GM21526 (cell line): ENCODE measurements at regions not wholly inside any gene's neighbourhood (a gene's known extent, or its start where the extent isn't known, plus 50 kb on each side); places are given as distances from the start of the nearest gene placed in this dataset.

Source experiments
- ATAC-seq: cut with Tn5 transposase; IDR thresholded peaks from one replicate; pipeline ENCODE4 v1.9.1; 2021; ENCODE audit warnings: moderate library complexity; ENCODE audit not compliant: unreplicated experiment, low FRiP score

DNA sequence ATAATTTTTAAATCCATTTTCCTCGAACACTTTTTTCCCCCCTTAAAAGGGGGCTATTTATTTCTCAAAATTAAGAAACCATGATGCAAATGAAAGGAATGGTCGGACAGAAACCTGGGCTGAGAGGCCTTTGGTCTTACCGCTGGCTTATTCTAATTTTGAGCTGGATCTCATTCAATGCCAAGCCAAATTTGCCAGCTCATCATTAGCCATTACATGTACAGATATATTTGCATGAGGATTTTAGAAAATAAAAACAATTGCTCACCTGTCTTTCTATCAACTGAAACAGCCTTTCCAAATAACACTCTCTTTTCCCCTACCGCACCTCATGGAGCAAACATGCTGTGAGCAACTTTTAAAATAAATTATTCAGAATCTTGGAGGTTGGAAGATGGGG is 219.5 kb upstream of the DTNBP1 start:
- ATAC-seq, result no peak

DNA sequence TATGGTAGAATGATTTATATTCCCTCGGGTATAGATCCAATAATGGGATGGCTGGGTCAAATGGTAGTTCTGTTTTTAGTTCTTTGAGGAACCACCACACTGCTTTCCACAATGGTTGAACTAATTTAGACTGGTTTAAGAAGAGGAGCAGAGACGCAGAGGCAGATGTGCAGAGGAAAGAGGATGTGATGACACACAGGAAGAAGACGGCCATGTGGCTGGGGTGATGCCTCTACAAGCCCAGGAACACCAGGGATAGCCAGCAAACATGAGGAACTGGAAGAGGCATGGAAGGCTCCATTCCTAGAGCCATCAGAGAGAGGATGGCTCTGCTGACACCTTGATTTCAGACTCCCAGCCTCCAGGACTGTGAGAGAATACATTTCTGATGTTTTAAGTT is 218.3 kb upstream of the DTNBP1 start:
- no peak for ATAC-seq

DNA sequence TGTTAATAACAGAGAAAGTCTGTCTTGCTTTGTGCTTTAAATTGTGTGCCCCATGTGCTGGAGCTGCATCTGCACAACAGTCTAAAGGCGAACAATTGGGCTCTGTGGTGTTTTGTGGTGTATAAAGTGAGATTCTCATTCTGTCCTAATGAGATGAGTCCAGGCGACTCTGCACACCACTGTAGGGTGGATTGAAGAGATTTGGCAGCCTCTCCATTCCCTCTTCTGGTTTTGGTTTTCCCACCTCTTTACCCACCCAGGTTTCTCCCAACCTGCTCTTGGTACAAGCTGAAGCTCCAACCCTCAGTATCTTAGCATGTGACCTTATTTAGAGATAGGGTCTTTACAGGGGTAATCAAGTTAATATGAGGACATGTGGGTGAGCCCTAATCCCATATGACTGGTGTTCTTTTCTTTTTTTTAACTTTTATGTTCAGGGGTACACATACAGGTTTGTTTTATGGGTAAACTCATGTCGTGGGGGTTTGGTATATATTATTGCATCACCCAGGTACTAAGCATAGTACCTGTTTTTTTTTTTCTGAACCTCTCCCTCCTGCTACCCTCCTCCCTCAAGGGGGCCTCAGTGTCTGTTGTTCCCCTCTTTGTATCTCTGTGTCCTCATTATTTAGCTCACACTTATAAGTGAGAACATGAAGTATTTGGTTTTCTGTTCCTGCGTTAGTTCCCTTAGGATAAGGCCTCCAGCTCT is 217.6 kb upstream of the DTNBP1 start:
- ATAC-seq, result no peak

DNA sequence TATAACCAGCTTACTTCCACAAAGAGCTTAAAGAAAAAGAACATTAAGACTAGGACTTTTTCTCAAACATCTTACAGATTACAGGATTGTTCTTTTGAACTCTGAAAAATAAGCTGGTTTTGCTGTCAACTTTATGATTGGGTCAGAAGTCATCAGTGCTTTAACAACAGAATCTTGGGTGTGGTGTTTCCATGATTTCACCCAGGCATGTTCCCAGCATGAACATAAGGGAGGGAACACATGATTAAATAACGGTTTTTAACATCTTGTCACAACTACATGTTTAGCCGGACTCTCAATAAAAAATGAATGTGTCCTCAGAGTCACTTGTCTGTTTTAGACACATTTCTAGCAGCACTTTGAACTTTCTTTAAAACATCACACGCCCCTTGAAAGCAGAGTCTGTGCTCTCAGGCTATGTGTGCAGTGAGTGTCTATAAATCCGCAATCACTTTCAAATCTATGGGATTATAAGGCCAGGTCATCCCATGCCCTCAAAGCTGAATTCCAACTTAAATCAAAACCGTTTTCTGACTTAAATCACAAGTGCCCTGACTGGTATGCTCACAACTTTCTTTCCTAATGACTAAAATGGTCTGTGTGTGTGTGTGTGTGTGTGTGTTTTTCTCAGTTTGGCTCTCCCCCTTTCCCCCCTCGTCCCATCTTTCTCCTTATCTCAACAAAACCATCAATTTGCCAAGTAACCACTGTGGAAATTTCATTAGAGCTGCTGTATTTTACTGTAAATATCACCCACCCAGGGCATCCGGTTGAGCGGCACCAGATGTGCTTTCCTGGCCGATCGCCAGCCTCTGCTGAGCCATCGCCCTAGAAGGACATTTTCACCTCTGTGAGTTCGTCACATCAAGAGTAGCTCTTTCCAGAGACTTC is 216.8 kb upstream of the DTNBP1 start:
- peak; percentile 69 for ATAC-seq

DNA sequence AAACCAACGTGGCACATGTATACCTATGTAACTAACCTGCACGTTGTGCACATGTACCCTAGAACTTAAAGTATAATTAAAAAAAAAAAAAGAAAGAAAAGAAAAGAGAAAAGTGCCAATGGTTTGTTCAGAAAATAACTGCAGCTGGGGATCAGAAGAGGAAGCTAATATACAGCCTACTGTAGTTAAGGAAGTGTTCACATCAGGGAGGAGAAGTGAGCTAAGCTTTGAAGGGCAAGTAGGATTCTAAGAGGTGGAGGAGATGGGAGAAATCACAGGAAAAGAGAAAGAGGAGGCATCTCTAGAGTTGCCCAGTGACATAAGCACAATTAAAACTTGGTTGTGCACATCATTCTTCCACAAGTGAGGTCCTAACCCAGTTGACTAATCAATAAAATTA is 214.4 kb upstream of the DTNBP1 start:
- no peak for ATAC-seq

DNA sequence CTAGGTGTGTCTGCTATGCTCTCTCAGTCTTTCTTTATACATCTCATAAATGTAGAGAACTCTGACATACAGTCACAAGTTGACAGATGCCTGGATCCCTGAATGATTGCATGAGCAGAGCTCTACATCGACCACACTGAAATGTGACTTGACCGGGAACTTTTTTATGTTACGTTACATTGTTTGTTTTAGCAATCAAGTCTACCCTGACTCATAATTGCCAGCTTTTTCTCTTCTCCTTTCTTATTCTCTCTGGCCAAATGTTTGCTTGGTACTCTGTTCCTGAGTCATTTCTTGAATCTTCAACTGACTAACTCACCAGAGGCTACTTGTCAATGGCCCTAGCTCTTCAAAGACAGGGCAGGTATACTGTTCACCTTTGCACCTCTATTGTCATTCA is 213.6 kb upstream of the DTNBP1 start:
- ATAC-seq, result no peak

DNA sequence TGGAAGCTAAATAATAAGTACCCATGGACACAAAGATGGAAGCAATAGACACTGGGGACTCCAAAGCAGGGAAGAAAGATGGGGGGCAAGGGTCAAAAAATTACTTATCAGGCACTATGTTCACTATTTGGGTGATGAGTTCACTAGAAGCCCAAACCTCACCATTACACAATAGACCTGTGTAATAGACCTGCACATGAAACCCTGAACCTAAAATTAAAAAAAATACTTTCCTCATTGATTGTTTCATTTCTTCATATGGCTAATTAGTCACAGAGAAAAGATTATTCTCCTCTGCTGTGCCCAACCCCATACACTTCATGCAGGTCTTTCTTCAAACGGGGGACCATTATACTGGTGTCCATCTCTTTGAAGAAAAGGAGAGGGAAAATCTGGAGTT is 213.0 kb upstream of the DTNBP1 start:
- ATAC-seq, result no peak

DNA sequence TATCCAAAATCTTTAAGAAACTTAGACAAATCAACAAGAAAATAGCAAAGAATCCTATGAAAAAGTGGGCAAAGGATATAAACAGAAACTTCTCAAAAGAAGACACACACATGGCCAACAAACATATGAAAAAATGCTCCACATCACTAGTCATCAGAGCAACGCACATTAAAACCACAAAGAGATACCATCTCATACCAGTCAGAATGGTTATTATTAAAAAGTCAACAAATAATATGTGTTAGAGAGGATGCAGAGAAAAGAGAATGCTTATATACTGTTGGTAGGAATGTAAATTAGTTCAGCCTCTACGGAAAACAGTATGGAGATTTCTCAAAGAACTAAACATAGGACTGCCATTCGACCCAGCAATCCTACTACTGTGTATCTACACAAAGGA is 212.0 kb upstream of the DTNBP1 start:
- no peak for ATAC-seq

DNA sequence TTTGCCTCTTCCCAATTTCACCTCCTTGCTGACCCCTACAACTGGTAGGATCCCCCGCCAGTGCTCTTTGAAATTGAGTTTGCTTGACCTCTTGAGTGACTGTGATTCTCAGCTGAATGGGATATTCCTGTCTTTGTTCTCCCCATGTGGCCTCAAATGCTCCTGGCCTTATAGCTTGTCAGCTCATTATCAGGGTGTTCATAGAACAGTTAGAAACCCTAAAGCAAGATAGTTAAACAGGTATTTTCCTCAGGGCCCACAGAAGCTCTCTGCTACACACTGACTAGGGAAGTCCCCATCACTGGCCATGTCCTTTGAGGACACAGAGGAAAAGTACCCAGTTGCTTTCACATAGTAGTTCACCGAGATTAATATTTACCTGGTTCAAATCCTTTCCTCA is 211.5 kb upstream of the DTNBP1 start:
- no peak for ATAC-seq

DNA sequence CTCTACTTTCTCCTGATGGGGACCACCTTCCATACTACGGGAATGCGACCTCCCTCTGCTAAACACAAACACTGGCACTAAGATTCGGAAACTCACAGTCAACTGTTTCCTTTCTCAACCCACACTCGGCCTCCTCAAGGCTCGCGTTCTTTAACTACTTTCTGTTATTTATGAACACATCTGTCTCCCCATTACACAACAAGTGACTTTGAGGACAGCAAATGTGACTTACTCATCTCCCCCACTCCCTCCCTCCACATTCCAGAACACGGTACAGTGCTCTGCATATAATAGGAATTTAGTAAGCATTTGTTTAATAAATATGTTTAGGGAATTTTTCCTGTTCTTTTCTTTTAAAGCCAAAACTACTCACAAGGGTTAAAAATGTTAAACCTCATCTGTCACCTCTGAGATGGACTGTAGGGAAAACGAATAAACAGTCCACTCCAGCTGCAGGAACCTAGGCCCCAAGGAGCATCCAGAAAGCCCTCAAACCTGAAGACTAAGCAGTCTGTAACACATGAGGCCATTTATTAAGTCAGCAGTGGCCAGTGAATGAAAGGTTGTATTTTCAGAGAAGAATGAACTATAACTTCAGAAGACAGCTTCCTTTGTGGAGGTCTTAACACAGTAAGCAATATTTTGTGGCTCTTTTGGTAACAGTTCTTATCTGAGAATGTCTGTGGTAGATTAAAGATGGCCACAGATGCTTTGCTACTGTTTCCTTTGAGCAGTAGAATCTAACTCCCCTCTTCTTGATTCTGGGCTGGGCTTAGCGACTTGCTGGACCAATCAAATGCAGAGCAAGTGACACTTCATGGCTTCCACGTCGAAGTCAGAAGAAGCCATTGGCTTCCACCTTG is 209.6 kb upstream of the DTNBP1 start:
- ATAC-seq, result no peak

DNA sequence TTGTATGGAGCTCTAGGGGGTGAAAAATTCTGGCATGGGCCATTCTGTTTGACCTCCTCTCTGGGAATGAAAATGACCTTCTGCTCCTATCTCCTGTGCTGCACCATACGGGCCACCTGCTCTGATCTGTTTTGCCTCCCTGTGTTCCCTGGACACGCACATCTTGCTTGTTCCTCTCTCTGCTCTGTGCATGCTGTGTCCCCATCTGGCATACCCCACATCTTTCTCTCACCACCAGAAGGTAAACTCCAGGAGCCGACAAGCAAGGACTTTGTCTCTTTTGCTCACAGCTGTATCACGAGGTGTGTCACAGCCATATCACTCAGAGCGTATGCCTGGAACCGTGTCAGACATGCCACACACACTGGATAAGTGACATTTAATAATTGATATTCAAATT is 208.4 kb upstream of the DTNBP1 start:
- ATAC-seq, result no peak

DNA sequence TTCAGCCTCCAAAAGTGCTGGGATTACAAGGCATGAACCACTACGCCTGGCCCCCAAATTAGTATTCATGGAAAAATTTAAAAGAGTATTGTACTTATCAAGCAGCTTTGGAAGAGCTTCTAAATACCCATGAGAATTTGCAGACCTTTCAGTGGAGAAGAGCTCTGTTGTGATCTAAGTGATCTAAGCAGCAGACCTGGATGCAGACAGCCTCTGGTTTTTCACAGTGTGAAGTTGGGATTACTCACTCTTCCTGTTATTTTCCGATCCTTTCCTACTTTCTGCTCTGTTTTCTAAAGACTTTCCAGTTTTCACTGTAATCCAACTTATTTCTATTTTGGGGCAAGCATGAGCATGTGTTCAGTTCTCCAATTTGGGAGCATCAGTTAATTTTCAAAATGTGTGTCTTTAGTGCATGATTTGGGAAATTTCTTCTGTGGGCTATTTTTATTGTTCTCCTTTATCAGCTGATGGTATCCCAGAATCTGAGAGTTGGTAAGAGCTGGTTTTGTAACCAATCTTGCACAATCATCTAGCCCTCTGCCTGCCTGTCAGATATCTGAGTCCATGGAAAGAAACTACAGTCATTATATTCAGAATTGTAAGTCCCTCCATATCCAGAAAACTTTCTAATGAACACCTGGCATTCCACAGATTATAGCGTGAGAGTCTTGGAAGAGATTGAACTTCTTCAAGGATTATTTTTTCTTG is 207.7 kb upstream of the DTNBP1 start:
- ATAC-seq, result no peak

DNA sequence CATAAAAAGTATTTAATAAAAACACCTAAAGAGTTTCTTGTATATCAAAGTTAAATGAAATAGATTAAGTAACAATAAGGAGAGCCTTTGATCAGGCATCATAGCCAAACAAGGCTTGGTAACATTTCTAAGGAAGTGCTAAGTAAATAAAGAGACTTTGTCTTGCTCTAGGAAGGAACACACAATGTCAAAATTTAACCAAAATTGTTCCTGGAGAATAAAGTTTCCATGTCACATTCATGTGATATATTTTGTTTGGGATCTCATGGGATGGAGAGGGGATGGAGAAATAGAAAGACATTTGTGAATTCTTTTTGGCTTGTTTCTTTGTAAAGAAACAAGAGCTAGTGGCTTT is 201.9 kb upstream of the DTNBP1 start:
- ATAC-seq, result no peak

DNA sequence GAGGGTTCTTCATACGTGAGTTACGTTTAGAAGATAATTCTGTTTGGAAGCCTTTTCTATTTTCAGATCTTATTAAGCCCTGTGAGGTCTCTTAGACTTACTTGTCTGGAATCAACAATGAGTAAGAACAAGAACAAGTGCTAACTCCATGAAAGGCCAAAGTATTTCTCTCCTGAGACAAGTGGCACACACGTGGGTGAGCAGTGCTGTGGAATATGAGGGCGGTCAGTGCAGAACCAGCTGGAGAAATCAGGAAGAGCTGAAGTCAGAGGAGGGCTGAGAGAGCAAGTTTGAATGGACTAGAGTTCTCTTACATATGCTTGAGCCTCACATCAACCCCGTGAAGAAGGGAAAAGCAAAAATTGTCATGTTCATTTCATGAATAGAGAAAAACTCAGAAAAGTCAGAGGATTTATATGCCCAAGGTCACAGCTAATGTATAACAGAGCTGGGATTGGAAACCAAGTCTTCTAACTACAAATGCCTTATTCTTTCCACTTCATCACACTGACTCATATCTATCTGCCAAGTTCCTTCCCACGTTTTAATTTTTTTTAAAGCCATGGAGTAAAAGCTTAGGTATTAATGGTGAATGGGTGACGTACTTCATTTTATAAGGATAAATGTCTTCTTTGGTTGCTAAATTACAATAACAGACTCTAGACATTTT is 201.3 kb upstream of the DTNBP1 start:
- ATAC-seq, result no peak

DNA sequence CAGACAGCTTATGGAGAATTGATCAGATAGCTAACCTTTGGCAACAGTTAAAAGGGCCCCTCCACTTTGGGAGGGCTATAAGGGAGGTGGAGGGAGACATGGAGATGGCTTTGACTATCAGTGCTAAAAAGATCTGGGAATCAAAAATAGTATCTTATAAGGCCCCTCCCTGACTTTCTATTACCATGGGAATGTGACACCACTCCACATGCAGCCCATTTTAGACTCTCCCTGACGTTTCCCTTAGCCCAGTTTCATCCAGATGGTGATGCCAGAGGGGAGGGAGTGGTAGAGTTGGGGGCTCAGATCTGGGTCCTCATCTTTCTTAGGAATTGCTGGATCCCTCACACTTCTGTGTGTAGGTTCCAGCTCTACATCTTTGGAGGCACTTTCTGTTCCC is 200.0 kb upstream of the DTNBP1 start:
- ATAC-seq, result no peak

DNA sequence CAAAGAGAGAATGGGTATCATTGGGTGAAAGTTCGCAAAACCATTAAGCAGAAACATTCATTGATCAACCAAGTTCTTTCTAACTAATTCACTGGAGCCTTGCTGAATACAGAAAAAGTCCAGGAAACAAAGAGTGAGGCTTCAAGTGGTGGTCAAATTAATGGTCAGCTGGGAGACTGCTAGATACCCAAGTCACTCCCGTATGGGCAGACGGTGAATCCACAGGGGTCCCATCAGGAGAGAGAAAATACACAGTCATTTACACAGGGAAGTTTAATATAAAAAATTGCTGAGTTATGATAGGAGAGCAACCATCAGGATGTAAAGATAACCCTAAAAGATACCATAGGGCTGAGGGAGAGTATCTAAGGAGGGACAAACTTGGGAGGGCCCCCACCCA is 198.7 kb upstream of the DTNBP1 start:
- no peak for ATAC-seq

DNA sequence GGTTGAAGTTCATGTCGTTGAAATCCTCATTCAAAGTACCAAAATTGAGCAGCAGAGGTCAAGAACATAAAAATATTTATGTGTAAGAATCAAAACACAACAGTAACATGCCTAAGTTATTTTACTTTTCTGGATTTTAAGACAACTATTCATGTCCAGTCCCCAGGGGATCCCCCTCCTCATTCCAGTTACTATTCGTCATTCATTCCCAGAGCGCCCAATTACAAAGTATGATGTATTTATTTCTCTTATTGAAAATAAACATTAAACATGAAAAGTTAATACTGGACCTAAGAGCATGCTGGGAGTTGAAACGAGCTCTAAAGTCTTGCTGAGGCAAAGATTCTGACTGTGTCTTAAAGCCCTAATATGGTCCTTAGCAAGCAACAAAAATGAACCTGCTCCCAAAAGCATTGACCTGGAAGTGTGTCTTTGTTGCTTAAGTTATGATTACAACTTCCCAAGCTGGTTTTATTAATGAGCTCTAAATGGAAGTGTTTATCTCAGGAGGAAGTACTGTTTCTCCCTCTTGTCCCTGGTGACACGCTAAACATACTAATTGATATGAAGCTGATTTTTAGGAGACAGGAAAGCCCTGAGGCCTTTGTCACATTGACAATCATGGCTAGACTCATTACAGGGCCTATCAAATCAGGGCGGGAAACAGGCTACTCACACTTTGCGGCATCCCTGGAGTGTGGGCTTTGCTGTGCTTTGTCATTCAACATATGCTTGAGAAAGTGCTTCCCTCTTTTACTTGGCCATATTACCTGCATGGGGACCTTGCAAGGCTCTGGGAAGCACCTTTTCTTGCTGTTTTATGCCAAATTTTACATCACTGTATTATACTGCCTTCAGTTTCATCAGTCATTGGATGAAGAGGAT is 192.2 kb upstream of the DTNBP1 start:
- no peak for ATAC-seq

DNA sequence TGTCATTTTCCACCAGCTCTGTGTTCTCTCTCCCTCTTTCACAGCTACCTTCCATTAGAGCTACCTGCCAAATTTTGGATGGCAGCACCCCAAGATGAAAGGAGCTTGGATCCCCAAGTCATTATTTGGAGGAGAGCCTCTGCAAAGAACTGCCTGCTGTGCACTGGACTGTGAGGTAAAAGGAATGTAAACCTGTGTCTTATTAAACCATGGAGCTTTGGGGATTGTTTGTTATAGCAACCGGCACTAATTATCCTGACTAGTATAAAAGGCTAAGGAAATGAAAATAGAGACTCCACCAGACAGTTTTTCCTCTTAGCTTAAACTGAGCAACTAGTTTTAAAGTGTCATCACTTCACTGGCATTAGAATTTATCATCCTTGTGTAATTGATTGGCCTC is 191.6 kb upstream of the DTNBP1 start:
- ATAC-seq, result no peak

DNA sequence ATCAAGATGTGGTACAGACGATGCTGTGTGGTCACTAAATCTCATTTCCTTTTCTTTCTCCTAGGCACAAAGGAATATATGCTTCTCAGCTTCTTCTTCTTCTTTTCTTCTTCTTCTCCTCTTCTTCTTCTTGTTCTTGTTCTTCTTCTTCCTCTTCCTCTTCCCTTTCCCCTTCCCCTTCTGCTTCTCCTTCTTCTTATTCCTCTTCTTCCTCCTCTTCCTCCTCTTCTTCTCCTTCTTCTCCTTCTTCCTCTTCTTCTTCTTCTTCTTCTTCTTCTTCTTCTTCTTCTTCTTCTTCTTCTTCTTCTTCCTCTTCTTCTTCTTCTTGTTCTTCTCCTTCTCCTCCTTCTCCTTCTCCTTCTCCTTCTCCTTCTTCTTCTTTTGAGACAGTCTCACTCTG is 190.4 kb upstream of the DTNBP1 start:
- ATAC-seq, result no peak
